Activated CD4-positive, alpha-beta T cell treated with anti-CD3 and anti-CD28 coated beads, Interleukin-2, amount 10 ng/mL, durations not matched to agents 24 days and 14 days (primary cell): ENCODE measurements at regions not wholly inside any gene's neighbourhood (a gene's known extent, or its start where the extent isn't known, plus 50 kb on each side); places are given as distances from the start of the nearest gene placed in this dataset.

Experiments
- DNase-seq: peaks from one replicate; pipeline ENCODE4 v3.0.0; 2022
- H3K27ac Mint-ChIP-seq: one replicate; pipeline ENCODE4 v1.8.0; 2022; ENCODE audit warnings: mild to moderate bottlenecking, mixed read lengths
- H3K27me3 Mint-ChIP-seq: one replicate; pipeline ENCODE4 v1.8.0; 2022; ENCODE audit warnings: mixed read lengths
- H3K36me3 Mint-ChIP-seq: one replicate; pipeline ENCODE4 v1.8.0; 2022; ENCODE audit warnings: low read depth, mild to moderate bottlenecking, mixed read lengths
- H3K4me1 Mint-ChIP-seq: one replicate; pipeline ENCODE4 v1.8.0; 2021; ENCODE audit warnings: mixed read lengths
- H3K4me3 Mint-ChIP-seq: one replicate; pipeline ENCODE4 v1.8.0; 2022; ENCODE audit warnings: mild to moderate bottlenecking, moderate library complexity, mixed read lengths
- H3K9me3 Mint-ChIP-seq: one replicate; pipeline ENCODE4 v1.8.0; 2021; ENCODE audit warnings: mixed read lengths
- intact Hi-C: fragments of 100-400 bp; cut with micrococcal nuclease; formaldehyde crosslinking; loops from one replicate; pipeline ENCODE4 v1.15.1; 2023

DNA sequence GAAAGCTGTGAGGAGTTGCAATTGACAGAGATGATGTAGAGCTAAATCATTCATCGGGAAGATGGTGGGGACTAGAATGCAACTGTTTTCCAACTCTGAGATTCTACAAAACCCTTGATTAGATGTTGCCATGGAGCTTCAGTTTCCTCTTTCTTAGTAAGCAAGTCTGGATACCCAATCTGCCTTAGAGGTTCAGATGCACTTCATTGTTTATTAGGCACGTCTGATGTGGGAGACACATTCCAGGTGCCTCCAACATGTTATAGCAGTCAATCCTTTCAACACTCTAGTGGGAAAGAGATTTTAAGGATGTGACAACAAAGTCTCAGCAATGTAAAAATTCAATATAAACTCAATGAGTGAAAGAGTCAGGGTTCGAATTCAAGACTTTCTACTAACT lies 291.3 kb upstream of the PHYHIPL start:
- Mint-ChIP-seq H3K4me1 (no peaks in the 10 kb centered on the region), H3K27ac (no peak overlapping the region), H3K9me3 (no peaks in the 10 kb centered on the region), H3K4me3 (no peak overlapping the region), H3K27me3 (no peaks in the 10 kb centered on the region), H3K36me3 (no peaks in the 10 kb centered on the region)
- intact Hi-C loops: no loop called here
- DNase-seq: no peak

DNA sequence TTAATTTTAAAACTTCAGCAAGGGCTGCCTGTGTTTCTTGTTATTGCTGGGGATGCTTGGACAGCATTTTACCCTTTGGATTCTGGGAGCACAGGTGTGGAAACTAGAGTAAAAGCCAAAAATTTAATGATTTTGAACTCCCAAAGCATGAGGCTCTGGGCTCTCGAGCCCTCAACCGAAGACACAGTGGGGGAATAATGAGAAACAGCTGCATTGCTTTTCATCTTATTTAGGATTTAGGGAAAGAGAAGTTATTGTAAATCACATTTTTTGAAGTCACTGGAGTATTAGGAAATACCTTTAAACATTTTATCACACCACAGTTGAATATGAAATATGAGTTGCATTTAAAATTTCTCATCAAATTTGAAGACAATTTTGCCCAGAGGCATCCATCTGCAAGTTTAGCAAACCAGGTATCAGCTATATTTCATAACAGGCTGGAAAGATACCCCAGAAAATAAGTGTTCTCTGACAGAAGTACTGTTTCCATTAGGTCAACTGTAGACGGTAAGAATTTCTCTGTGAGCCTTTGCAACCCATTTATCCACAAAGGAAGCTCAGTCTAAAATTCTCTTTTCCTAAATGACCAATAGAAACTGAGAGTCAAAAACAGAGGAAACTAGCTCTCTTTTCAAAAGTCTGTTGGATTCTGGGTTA lies 290.6 kb upstream of the PHYHIPL start:
- H3K4me1 Mint-ChIP-seq: no peaks in the 10 kb centered on the region
- no peaks in the 10 kb centered on the region for H3K36me3 Mint-ChIP-seq
- no peaks in the 10 kb centered on the region for H3K27me3 Mint-ChIP-seq
- no peak overlapping the region for H3K27ac Mint-ChIP-seq
- no peak for DNase-seq
- no peaks in the 10 kb centered on the region for H3K9me3 Mint-ChIP-seq
- intact Hi-C loops: no loop called here
- no peak overlapping the region for H3K4me3 Mint-ChIP-seq

DNA sequence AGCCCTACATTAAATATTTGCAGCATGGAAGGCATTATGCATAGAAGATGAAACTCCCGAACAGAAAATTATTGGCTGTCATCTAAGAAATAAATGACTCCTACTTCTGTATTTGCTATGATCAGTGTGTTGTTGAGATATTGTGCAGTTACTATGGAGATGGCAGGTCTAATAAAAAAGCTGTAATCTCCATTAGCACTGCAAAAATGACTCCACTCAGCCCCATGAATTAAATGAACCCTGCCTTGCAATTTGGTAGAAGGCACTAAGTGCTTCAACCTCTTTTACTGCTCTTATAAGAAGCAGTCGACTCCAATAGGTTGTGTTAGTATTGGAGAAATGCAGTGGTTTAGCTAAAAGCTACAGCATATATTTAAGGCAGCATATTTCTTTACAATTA lies 290.0 kb upstream of the PHYHIPL start:
- Mint-ChIP-seq H3K36me3 (no peaks in the 10 kb centered on the region), H3K4me1 (no peaks in the 10 kb centered on the region), H3K27me3 (no peaks in the 10 kb centered on the region), H3K9me3 (no peaks in the 10 kb centered on the region), H3K4me3 (no peak overlapping the region), H3K27ac (no peak overlapping the region)
- no peak for DNase-seq
- intact Hi-C loops: no loop called here

DNA sequence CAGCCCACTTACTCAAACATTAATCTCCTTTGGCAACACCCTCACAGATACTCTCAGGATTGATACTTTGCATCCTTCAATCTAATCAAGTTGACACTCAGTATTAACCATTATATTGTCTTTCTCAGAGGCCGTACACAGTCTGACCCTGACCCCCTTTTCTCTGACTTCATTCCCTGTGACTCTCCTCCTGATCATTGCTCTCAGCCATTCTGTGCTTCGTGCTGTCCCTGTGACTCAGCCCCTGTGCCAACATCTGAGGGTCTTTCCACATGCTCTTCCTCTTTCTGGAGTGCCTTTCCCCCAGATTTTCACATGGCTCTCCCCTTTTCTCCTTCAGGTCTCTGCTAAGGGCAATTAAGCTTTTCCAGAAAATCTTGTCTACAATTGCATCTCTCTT lies 289.0 kb upstream of the PHYHIPL start:
- no peaks in the 10 kb centered on the region for H3K27me3 Mint-ChIP-seq
- no peaks in the 10 kb centered on the region for H3K36me3 Mint-ChIP-seq
- no peak for DNase-seq
- no peaks in the 10 kb centered on the region for H3K9me3 Mint-ChIP-seq
- intact Hi-C loops: no loop called here
- H3K27ac Mint-ChIP-seq: no peak overlapping the region
- H3K4me3 Mint-ChIP-seq: no peak overlapping the region
- H3K4me1 Mint-ChIP-seq: no peaks in the 10 kb centered on the region

DNA sequence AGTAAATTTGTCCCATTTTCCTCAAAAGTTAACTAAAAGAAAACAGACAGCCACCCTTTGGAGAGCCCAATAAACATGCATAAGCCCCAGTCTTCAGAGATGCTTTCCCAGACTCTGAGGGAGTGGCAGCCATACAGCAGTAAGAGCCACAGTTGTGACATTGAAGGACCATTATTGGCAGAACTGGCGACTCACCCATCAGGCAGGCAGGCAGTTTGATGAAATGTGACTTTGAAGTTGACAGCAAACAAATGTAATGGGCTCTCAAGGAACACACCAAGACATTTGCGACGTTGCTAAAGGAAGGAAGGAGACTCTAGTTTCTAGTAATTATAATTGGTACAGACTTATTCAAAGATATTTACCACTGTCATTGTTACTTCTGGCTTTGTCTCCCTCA lies 287.5 kb upstream of the PHYHIPL start:
- Mint-ChIP-seq H3K36me3 (no peaks in the 10 kb centered on the region), H3K4me1 (no peaks in the 10 kb centered on the region), H3K27me3 (no peaks in the 10 kb centered on the region), H3K9me3 (no peaks in the 10 kb centered on the region), H3K27ac (no peak overlapping the region), H3K4me3 (no peak overlapping the region)
- no peak for DNase-seq
- intact Hi-C loops: no loop called here

DNA sequence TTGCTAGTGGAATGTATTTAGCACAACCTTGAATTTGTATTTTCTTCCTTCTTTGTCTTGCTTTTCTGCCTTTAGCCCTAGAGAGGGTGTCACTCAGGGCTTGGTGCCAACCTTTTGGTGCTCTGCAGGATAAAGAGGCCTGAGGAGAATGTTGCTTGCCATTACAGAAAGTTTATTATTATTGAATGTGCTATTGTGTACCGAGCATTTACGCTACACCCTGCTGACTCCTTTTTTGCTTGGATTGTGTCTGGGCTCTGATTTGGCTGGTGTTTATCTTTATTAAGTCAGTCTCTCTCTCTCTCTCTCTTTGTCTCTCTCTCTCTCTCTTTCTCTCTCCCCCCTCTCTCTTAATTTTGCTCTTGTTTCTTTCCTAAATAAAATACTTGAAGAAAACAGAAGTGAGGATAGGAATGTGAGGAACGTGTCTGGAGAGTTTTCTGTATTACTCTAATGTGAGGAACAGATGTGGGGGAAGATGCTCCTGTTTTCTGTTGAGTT lies 284.4 kb upstream of the PHYHIPL start:
- no peaks in the 10 kb centered on the region for H3K27me3 Mint-ChIP-seq
- H3K4me1 Mint-ChIP-seq: no peaks in the 10 kb centered on the region
- DNase-seq: no peak
- H3K4me3 Mint-ChIP-seq: no peak overlapping the region
- intact Hi-C loops: no loop called here
- no peaks in the 10 kb centered on the region for H3K36me3 Mint-ChIP-seq
- H3K27ac Mint-ChIP-seq: no peak overlapping the region
- H3K9me3 Mint-ChIP-seq: no peaks in the 10 kb centered on the region

DNA sequence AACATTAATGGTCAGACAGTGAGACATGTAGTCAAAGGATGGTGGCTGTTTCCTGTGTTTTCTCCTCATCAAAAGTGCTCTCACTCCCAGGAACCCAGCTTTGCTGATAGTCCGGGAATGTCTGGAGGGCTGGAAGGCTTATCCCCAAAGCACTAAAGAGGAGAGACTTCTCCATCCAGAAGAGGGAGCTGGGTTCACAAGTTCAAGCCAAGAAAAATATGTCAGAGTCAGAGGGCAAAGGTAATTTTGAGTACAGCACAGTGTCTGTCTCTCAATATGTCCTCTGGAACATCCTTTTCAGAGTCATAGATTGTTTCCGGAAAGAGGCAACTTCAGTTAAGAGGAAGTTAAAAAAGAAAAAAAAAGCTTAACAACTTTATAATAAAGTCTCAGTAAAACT lies 281.5 kb upstream of the PHYHIPL start:
- Mint-ChIP-seq H3K27me3 (no peaks in the 10 kb centered on the region), H3K27ac (no peak overlapping the region), H3K4me1 (no peaks in the 10 kb centered on the region), H3K9me3 (no peaks in the 10 kb centered on the region), H3K4me3 (no peak overlapping the region), H3K36me3 (no peaks in the 10 kb centered on the region)
- intact Hi-C loops: no loop called here
- DNase-seq: no peak

DNA sequence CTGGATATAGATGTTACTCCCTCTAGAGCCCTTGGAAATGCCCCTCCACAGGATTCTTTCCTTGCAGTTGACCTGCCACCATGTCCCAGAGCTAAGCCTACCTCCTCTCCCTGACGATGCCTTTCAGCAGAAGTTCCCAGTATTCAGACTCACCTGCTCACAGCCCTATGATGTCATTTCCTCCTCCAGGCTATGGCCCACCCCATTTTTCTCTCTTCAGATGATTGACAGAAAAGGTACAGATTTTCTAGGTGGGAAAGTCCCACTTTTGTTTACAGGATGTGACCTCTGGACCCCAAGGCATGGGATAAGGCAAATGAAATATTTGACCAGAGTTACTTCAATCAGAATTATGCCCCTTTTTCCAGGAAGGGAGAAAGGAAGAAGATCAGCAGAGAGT lies 280.2 kb upstream of the PHYHIPL start:
- H3K27me3 Mint-ChIP-seq: no peaks in the 10 kb centered on the region
- no peaks in the 10 kb centered on the region for H3K4me1 Mint-ChIP-seq
- no peak for DNase-seq
- H3K4me3 Mint-ChIP-seq: no peak overlapping the region
- intact Hi-C loops: no loop called here
- H3K36me3 Mint-ChIP-seq: no peaks in the 10 kb centered on the region
- no peaks in the 10 kb centered on the region for H3K9me3 Mint-ChIP-seq
- no peak overlapping the region for H3K27ac Mint-ChIP-seq

DNA sequence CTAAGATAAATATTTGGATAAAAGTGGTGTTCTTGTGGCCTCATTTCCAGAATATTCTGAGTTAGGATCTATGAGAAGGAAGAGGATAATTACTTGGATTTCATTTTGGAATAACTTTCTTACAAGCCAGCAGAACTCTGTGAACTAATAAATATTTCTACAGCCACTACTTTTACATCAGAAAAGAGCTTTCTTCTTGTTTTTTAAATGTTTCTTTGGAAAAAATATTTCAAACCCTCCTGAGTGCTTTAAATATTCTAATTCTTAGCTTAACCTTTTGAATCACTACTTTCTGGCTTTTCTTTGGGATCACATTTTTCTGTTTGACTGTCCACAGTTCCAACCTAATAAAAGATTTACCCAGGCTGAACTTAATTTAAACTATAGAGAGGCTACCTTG lies 279.2 kb upstream of the PHYHIPL start:
- DNase-seq: no peak
- Mint-ChIP-seq H3K4me1 (no peaks in the 10 kb centered on the region), H3K27me3 (no peaks in the 10 kb centered on the region), H3K4me3 (no peak overlapping the region), H3K36me3 (no peaks in the 10 kb centered on the region), H3K27ac (no peak overlapping the region), H3K9me3 (peaks cover 4% of the 10 kb centered on the region)
- intact Hi-C loops: no loop called here

DNA sequence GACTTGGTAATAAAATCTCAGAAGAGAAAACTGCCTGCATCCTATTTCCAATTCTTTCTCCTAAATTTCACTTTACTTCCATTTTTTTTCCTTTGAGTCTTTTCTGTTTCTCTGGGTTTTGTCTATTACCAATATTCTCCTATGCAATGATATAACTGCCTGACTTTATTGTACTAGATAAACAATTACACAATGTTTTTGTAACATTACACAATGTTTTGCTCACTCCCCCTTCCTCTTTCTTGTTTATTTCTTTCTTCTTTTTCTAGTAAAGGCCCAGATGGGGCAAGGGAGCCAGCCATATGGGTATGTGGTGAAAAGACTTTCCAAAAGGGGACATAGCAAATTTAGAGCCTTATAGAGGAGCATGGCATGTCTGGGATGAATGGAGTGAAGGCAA lies 278.7 kb upstream of the PHYHIPL start:
- H3K4me3 Mint-ChIP-seq: no peak overlapping the region
- no peak overlapping the region for H3K27ac Mint-ChIP-seq
- intact Hi-C loops: no loop called here
- H3K9me3 Mint-ChIP-seq: peaks cover 4% of the 10 kb centered on the region
- DNase-seq: no peak
- no peaks in the 10 kb centered on the region for H3K4me1 Mint-ChIP-seq
- H3K36me3 Mint-ChIP-seq: no peaks in the 10 kb centered on the region
- no peaks in the 10 kb centered on the region for H3K27me3 Mint-ChIP-seq

DNA sequence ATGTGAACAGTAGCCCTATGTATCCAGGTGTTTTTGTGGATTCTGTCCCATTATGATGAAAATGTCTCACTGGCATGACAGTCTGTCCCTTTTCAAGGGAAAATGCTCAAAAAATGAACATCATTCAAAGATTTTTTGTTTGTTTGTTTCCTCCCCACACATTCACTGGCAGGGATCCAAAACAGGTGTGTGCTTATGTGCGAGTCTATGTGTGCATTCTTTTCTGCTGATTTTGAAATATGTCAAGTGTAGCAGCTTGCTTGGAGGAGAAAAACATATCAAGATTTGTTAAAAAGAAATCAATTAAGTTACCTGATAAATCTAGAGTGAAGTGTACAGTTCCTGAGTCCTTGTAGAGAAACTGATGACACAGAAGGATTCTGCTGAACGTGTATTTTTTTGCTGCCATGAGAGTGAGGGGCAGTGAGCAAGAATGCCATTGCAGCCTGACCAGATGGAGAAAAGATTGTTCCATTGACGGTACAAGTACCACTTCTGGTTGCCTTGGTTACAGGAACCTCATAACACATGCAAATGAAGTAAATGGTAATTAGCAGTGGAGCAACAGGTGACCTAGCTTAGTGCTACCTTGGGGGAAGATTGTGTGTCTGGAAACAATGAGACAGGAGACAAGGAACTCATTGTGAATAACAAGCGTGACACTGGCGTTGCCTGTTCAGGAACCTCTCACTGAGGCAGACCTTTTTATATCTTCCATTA lies 277.4 kb upstream of the PHYHIPL start:
- no peaks in the 10 kb centered on the region for H3K4me1 Mint-ChIP-seq
- H3K36me3 Mint-ChIP-seq: no peaks in the 10 kb centered on the region
- H3K27me3 Mint-ChIP-seq: no peaks in the 10 kb centered on the region
- no peak overlapping the region for H3K27ac Mint-ChIP-seq
- DNase-seq: no peak
- H3K9me3 Mint-ChIP-seq: peaks cover 4% of the 10 kb centered on the region
- intact Hi-C loops: no loop called here
- no peak overlapping the region for H3K4me3 Mint-ChIP-seq

DNA sequence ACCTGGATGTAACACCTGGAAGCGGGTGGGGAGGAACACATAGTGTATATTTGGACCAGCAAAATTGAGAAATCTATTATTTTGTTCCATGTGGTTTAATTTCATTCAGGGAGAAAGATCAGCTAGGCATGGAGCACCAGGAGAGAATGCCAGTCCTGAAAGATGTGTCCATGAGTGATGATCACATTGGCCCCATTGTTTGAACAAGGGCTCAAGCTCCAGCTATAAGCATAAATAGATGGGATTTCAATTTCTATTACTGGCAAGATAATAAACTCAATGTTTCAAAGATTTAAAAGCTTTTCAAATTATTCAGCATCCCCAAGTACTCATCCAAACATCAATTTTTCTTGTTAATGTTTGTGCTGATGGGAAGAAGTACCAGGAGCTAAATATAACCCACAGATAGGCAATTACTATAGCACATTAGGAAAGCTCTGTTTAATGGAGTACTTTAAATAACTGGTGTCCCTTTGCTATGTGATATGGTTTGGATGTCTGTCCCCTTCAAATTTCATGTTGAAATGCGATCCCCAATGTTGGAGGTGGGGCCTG lies 275.3 kb upstream of the PHYHIPL start:
- no peak for DNase-seq
- H3K4me1 Mint-ChIP-seq: no peaks in the 10 kb centered on the region
- no peaks in the 10 kb centered on the region for H3K36me3 Mint-ChIP-seq
- intact Hi-C loops: no loop called here
- no peaks in the 10 kb centered on the region for H3K27me3 Mint-ChIP-seq
- H3K4me3 Mint-ChIP-seq: no peak overlapping the region
- H3K27ac Mint-ChIP-seq: no peak overlapping the region
- peaks cover 4% of the 10 kb centered on the region for H3K9me3 Mint-ChIP-seq

DNA sequence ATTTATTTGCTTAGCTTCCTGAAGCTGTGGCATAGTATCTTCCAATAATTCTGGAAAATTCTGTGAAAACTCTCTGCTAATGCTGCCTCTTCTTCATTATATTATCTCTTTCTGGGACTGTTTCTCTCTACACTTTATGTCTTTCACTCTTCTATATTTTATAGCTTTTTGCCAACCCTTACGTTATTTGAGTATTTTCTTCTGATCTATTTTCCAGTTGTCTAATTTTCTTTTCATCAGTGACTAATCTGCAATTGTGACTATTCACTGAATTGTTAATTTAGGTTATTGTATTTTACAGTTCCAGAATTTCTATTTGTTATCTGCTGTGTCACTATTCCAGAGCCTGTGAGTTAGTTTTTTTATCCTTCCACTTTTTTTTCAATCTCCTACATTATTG lies 273.4 kb upstream of the PHYHIPL start:
- no peaks in the 10 kb centered on the region for H3K36me3 Mint-ChIP-seq
- intact Hi-C loops: no loop called here
- no peaks in the 10 kb centered on the region for H3K27me3 Mint-ChIP-seq
- H3K9me3 Mint-ChIP-seq: peaks cover 4% of the 10 kb centered on the region
- DNase-seq: no peak
- H3K4me1 Mint-ChIP-seq: no peaks in the 10 kb centered on the region
- H3K4me3 Mint-ChIP-seq: no peak overlapping the region
- no peak overlapping the region for H3K27ac Mint-ChIP-seq

DNA sequence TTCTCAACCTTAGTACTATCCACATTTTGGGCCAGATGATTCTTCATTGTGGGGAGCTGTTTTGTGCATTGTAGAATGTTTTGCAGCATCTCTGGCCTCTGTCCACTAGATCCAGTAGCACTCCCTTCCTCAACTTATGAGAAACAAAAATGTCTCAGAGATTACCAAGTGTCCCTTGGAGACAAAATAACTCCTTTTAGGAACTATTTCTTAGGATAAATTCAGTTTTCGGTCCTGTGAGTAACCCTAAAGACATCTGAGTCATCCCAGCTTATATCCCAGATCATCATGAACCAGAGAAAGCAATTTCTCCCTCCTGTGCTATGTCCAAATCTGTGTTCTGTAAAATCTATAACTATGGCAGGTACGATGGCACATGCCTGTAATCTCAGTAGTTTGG lies 266.6 kb upstream of the PHYHIPL start:
- no peaks in the 10 kb centered on the region for H3K9me3 Mint-ChIP-seq

More for the DNA sequence above, 266.6 kb upstream of the PHYHIPL start:
- intact Hi-C loops: no loop called here
- Mint-ChIP-seq H3K4me1 (no peaks in the 10 kb centered on the region), H3K4me3 (no peak overlapping the region), H3K27ac (no peak overlapping the region), H3K36me3 (no peaks in the 10 kb centered on the region), H3K27me3 (no peaks in the 10 kb centered on the region)
- DNase-seq: no peak
